ENCODE measurements at regions not wholly inside any gene's neighbourhood (a gene's known extent, or its start where the extent isn't known, plus 50 kb on each side); places are given as distances from the start of the nearest gene placed in this dataset.

DNA sequence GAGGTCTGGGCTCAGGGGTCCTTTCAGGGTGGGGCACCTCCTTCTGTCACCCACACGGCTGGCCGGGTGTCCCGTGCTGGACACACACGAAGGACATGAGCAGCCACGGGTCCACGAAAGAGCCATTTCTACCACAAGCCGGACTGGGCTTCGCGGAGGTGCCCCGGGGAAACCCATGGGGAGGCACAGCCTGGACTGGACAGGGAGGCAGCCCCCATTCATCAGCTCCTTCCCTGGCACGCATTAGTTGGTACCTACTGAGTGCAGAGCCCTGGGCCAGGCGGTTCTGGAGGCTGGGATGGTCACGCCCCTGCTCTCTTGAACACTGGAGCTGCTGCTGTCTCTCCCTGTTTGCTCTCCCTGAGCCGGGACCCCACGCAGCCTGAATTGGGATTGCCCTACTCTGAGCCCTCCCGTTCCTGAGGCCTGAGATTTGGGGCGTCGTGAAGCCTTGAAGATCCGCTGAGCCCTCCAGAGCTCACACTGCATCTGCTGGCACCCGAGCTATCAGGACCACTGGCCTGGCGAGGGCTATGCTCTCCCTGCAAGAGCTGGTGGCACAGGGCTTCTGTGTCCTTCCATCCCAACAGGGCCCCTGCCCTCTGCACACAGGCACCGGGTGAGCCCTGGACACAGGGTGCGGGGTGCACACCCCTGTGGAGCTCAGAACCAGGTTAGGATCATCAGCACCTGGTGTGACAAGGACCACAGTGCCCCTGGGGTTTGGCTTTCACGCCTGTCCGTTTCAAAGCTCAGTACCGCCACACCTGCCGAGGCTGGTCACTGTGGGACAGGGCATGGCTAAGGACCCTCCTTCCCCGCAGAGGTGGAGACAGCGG is 84.6 kb downstream of the MYEOV start:
- no peak for DNase-seq (ENCODE audit: low spot score)

- no peak for DNase-seq (ENCODE audit: low spot score)
Measured at GRCh38 chr11:69380451-69380901, 86.5 kb downstream of the MYEOV start.

GRCh38 chr11:69380921-69381581 is 87.1 kb downstream of the MYEOV start:
- no peak for DNase-seq (ENCODE audit: low spot score)

DNA sequence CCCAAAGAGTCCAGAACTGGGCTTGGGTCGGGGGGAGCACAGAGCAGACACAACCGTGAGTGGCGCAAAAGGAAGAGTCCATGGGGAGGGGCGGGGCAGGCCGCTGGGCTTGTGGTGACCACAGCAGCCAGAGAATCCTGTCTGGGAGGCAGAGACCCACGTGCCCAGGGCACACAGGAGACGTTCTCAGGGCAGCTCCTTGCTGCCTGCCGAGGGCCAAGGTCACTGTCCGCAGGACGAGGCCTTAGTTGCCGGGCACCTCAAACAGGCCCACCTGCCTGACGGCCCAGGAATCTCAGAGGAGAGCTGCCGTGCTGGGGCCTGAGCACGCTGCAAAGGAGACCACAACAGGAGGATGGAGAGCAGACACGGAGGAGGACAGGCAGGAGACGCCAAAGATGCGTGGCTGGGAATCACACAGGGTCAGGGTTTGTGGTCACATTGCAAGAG is 87.8 kb downstream of the MYEOV start:
- DNase-seq (ENCODE audit: low spot score) = no peak

- DNase-seq (ENCODE audit: low spot score) = no peak
Measured at GRCh38 chr11:69382131-69383128, 88.5 kb downstream of the MYEOV start.

GRCh38 chr11:69383372-69384250 is 89.7 kb downstream of the MYEOV start:
- DNase-seq (ENCODE audit: low spot score) = no peak

DNA sequence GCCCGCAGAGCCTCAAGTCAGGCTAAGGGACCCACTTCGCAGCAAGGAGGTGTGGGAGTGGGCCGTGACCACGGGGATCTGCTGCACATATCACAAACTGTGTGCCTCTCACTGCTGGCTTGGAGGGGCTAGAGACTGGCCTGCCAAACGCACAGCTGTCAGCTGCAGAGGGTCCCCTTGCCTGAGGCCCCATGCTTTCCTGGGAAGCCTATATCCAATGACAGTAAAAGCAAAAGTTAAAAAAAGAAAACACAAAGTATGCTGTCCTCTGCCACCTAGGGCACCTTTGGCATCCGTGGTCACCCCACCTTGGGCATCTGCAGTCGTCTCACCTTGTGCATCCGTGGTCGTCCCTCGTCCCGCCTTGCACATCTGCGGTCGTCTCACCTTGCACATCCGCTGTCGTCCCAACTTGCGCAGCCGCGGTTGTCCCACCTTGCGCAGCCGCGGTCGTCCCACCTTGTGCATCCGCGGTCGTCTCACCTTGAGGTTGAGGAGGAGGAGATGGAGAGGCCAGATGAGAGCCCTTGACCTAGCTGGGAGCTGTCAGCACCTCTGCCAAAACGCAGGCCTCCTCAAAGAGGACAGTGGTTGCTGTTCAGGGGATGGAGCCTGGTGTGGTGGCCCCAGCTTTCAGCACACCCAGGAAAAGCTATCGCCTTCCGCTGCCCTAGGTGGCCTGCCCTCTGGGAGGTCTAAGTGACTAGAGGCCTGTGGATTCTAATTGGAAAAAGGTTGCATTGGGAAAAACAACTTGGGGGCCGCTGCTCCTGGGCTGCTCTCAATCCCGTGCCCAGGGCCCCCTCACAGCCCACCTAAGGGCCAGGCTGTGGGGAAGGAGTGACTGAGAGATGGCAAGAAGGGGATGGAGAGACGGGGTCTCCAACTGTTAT is 90.5 kb downstream of the MYEOV start:
- no peak for DNase-seq (ENCODE audit: low spot score)

GRCh38 chr11:69385144-69385820 is 91.3 kb downstream of the MYEOV start:
- DNase-seq (ENCODE audit: low spot score) = no peak

GRCh38 chr11:69385832-69386427 is 92.0 kb downstream of the MYEOV start:
- no peak for DNase-seq (ENCODE audit: low spot score)

DNA sequence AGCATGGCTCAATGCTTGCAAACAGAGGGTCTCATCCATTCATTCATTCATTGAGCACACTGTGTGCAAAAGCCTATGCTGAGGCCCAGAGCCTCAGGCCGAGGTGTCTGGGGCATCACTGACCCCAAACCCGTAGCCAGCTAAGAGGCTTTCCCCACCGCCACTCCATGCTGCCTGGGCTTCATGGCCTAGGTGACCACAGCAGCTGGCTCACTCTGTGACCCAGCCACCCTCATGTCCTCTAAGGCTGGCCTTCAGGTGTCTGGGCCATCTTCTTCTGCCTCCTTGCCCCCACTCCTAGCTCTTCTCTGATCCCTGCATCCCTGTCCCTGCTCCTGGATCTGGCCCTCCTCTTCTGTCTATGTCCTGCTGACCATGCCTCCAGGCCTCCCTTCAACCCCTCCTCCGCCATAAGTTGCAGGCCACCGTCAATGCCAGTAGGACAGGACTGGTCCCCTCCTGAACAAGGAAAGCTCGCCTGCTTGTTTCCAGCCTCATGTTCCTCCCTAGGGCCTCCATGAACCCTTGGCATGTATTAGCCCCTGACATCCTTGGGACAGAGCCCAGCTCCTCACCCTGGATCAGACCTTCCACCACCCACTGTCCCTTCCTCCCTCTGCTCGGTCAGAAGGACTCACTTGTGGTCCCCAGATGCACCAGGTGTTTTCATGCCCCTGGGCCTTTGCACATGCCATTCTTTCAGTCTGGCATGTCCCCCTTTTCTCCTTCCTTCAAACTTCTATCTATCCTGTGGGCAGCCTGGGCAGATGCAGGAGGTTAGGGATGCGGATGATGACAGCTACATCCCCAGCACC is 92.8 kb downstream of the MYEOV start:
- DNase-seq (ENCODE audit: low spot score) = no peak

DNA sequence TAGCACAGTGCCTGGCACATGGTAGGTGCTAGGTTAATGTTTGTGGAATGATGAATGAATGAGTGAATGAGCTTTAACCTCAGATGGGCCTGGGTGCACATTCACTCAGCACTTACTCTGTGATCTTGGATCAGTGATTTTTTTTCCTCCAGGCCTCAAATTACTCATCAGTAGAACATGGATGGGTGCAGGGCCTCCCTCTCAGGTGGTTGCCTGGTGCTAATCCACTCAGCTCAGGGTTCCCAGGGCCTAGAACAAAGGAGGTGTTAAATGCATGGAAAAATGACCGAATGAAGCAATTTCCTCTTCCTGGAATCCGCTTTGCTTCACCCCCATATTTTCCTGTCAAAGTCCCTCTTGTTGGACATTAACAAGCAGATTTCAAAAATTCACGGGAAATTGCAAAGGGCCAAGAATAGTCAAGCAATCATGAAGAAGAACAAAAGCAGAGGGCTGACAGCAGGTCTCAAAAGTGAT is 93.5 kb downstream of the MYEOV start:
- no peak for DNase-seq (ENCODE audit: low spot score)

DNA sequence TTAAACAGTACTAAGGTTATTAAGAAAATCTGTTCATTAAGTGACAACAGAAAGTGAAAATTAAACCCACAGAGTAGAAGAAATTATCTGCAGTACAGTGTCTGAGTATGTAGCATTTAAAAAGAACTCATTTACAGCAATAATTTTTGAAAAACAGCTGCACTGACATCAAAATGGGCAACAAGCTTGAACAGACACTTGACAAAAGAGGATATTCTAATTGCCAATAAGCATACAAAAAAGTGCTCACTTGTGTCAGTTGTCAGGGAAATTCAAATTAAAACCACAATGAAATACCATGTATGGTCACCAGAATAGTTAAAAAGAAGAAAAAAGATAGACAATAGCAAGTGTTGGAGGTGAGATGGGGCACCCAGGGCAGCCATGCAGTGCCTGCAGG is 93.3 kb upstream of the LINC01488 start:
- no peak for DNase-seq (ENCODE audit: low spot score)

DNA sequence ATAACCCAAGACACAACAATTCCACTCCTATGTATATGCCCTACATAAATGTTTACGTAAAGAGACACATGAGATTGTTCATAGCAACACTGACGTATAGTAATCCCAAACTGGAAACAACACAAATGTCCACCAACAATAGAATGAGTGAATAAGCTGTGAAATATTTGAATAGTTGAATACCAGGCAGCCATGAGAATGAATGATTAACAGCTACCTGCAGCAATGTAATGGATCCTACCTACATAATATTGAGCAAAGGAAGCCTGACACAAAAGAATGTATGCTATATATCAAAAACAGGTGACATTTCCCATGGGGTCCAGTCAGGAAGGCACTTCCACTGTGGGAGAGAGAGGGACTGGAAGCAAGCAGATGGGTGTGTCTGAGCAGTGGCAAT is 92.8 kb upstream of the LINC01488 start:
- DNase-seq (ENCODE audit: low spot score) = no peak

DNA sequence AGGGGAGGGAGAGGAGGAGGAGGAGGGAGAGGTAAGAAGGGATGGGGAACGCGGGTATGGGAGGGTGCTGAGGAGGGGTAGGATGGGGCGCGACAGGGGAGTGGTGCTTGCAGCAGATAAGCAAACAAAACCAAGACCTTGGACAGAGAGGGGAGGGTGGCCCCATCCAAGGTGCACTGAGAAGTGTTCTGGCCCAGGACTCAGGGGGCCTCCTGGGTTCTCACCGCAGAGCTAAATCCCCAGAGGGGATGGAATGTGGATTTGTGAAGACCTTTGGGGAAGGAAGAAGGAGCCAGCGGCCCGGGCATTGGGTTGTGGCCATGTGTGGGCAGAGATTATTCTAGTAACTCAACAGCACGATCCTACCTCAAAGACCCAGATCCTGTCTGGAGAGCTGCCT is 90.9 kb upstream of the LINC01488 start:
- no peak for DNase-seq (ENCODE audit: low spot score)

- DNase-seq (ENCODE audit: low spot score) = no peak
Measured at GRCh38 chr11:69391192-69392103, 90.0 kb upstream of the LINC01488 start.

GRCh38 chr11:69392104-69392653 is 89.3 kb upstream of the LINC01488 start:
- DNase-seq (ENCODE audit: low spot score) = no peak

Measured in COLO829 (cell line).